IMR-90 (cell line): ENCODE measurements at regions not wholly inside any gene's neighbourhood (a gene's known extent, or its start where the extent isn't known, plus 50 kb on each side); places are given as distances from the start of the nearest gene placed in this dataset.

Experiments used
- ATAC-seq: fragments of 200-7000 bp; cut with Tn5 transposase; 2 replicates; pipeline ENCODE4 v1.9.1; 2020; ENCODE audit warnings: low read depth, mild to moderate bottlenecking, moderate library complexity
- BruUV-seq: library from RNA; stranded (reverse); fragments of 400-500 nt; replicated peaks from 2 replicates; lab custom pipeline; 2021; lab: Mats Ljungman, UMichigan
- CTCF ChIA-PET: fragments of 300-600 bp; formaldehyde crosslinking; extraction: SDS; loops from one replicate; lab custom pipeline; 2021; ENCODE audit warnings: antibody characterized with exemption; lab: Yijun Ruan, JAX
- POLR2A ChIA-PET: fragments of 300-600 bp; sonication (Branson Sonifier 250); formaldehyde crosslinking; loops from one replicate; lab custom pipeline; 2022; ENCODE audit warnings: antibody characterized with exemption; ENCODE audit not compliant: unreplicated experiment; lab: Charles Lee
- DNase-seq: peaks from one replicate; pipeline ENCODE4 v3.0.0; 2013
- H2AFZ ChIP-seq: replicated peaks from 2 replicates; pipeline ENCODE3; 2013; ENCODE audit warnings: low read length, mild to moderate bottlenecking; ENCODE audit not compliant: poor library complexity
- H2AK5ac ChIP-seq: 2 replicates; pipeline ENCODE4 v1.6.1; 2013; ENCODE audit warnings: low read depth, low read length, inconsistent platforms
- H2AK9ac ChIP-seq: replicated peaks from 2 replicates; pipeline ENCODE3; 2013; ENCODE audit warnings: mild to moderate bottlenecking, low read depth, low read length, moderate library complexity; ENCODE audit not compliant: poor library complexity
- H2BK120ac ChIP-seq: 2 replicates; pipeline ENCODE4 v1.6.1; 2013; ENCODE audit warnings: low read depth, low read length, inconsistent platforms
- H2BK15ac ChIP-seq: 3 replicates; pipeline ENCODE4 v1.6.1; 2013; ENCODE audit warnings: low read depth, low read length, inconsistent platforms
- H2BK20ac ChIP-seq: 2 replicates; pipeline ENCODE4 v1.6.1; 2013; ENCODE audit warnings: low read depth, mild to moderate bottlenecking, inconsistent platforms, low read length, moderate library complexity
- H2BK5ac ChIP-seq: 2 replicates; pipeline ENCODE4 v1.6.1; 2013; ENCODE audit warnings: mild to moderate bottlenecking, low read depth, low read length, inconsistent platforms; ENCODE audit not compliant: poor library complexity, severe bottlenecking
- H3K14ac ChIP-seq: replicated peaks from 2 replicates; pipeline ENCODE4 v1.6.1; 2013; ENCODE audit warnings: low read depth, low read length, inconsistent platforms
- H3K18ac ChIP-seq: 2 replicates; pipeline ENCODE4 v1.6.1; 2013; ENCODE audit warnings: low read depth, low read length, control low read depth
- H3K23ac ChIP-seq: 2 replicates; pipeline ENCODE4 v1.6.1; 2013; ENCODE audit warnings: low read depth, low read length, inconsistent platforms
- H3K27ac ChIP-seq: 2 replicates; pipeline ENCODE4 v1.5.1; 2013; ENCODE audit warnings: mild to moderate bottlenecking, control low read depth, low read length; ENCODE audit not compliant: insufficient read depth
- H3K27me3 ChIP-seq: 2 replicates; pipeline ENCODE4 v1.6.1; 2013; ENCODE audit warnings: low read length; ENCODE audit not compliant: control insufficient read depth, insufficient read depth
- H3K36me3 ChIP-seq: 2 replicates; pipeline ENCODE4 v1.6.1; 2013; ENCODE audit warnings: low read length, mixed read lengths; ENCODE audit not compliant: control insufficient read depth, insufficient read depth
- H3K4ac ChIP-seq: 2 replicates; pipeline ENCODE4 v1.6.1; 2013; ENCODE audit warnings: low read depth, low read length, inconsistent platforms
- H3K4me1 ChIP-seq: 2 replicates; pipeline ENCODE4 v1.6.1; 2013; ENCODE audit warnings: low read length, mixed read lengths; ENCODE audit not compliant: control insufficient read depth, insufficient read depth
- H3K4me2 ChIP-seq: 2 replicates; pipeline ENCODE4 v1.6.1; 2013; ENCODE audit warnings: low read depth, mild to moderate bottlenecking, control low read depth, low read length, moderate library complexity
- H3K4me3 ChIP-seq: 2 replicates; pipeline ENCODE4 v1.5.1; 2013; ENCODE audit warnings: low read depth, mild to moderate bottlenecking, control low read depth, low read length, moderate library complexity; ENCODE audit not compliant: insufficient read depth
- H3K56ac ChIP-seq: 2 replicates; pipeline ENCODE4 v1.6.1; 2013; ENCODE audit warnings: low read length, inconsistent platforms; ENCODE audit not compliant: insufficient read depth; ENCODE audit errors: extremely low read depth
- H3K79me1 ChIP-seq, 2 experiments: 2 replicates each; pipeline ENCODE4 v1.6.1; 2013; ENCODE audit warnings: low read length in 2 of 2, inconsistent platforms in 1 of 2, low read depth in 1 of 2
- H3K9ac ChIP-seq: 2 replicates; pipeline ENCODE4 v1.6.1; 2013; ENCODE audit warnings: low read depth, low read length, control low read depth
- H3K9me1 ChIP-seq: 2 replicates; pipeline ENCODE4 v1.6.1; 2013; ENCODE audit warnings: low read length, inconsistent platforms; ENCODE audit not compliant: insufficient read depth
- H3K9me3 ChIP-seq: 2 replicates; pipeline ENCODE4 v1.6.1; 2013; ENCODE audit warnings: low read length; ENCODE audit not compliant: control insufficient read depth, insufficient read depth
- H4K20me1 ChIP-seq: 2 replicates; pipeline ENCODE4 v1.6.1; 2013; ENCODE audit warnings: low read length, inconsistent platforms; ENCODE audit not compliant: insufficient read depth
- H4K5ac ChIP-seq: 2 replicates; pipeline ENCODE4 v1.6.1; 2013; ENCODE audit warnings: mild to moderate bottlenecking, low read depth, low read length, control low read depth
- H4K8ac ChIP-seq, 2 experiments: 2 replicates each; pipeline ENCODE4 v1.6.1; 2013; ENCODE audit warnings: low read depth in 2 of 2, low read length in 2 of 2, control low read depth in 1 of 2, inconsistent platforms in 1 of 2
- H4K91ac ChIP-seq: 2 replicates; pipeline ENCODE4 v1.6.1; 2013; ENCODE audit warnings: low read depth, low read length, inconsistent platforms; ENCODE audit not compliant: insufficient read depth
- CHD1 ChIP-seq: IDR thresholded peaks from 2 replicates; pipeline ENCODE4 v1.6.1; 2012; ENCODE audit warnings: low read depth, low read length, improper control_type of control experiment
- ELK1 ChIP-seq: fragments of 150-350 bp; IDR thresholded peaks from 2 replicates; pipeline ENCODE4 v1.6.1; 2016; ENCODE audit warnings: low read depth, mild to moderate bottlenecking, low read length, moderate library complexity, borderline replicate concordance
- MAZ ChIP-seq: IDR thresholded peaks from 2 replicates; pipeline ENCODE4 v1.6.1; 2012; ENCODE audit warnings: low read depth, mild to moderate bottlenecking, low read length, improper control_type of control experiment, moderate library complexity, borderline replicate concordance
- MXI1 ChIP-seq: IDR thresholded peaks from 2 replicates; pipeline ENCODE4 v1.6.1; 2012; ENCODE audit warnings: low read depth, mild to moderate bottlenecking, low read length, moderate library complexity, borderline replicate concordance
- NFE2L2 ChIP-seq: fragments of 150-350 bp; IDR thresholded peaks from 2 replicates; pipeline ENCODE4 v1.6.1; 2016; ENCODE audit warnings: low read depth, mild to moderate bottlenecking, low read length
- WGBS, 2 experiments: methylation state at CpG; one replicate each; pipeline versions ENCODE4 v1.1.5 to v1.1.7; 2013; ENCODE audit warnings: missing lambda C conversion rate in 2 of 2; ENCODE audit not compliant: insufficient read length in 1 of 2; ENCODE audit errors: extremely low coverage in 2 of 2; 5-methylcytosine and 5-hydroxymethylcytosine counted together
- dilution Hi-C: fragments of 300-500 bp; cut with HindIII; formaldehyde crosslinking; loops from one replicate; pipeline ENCODE4 v1.14.3; 2018; ENCODE audit warnings: low sequenced_read_pairs; ENCODE audit not compliant: unreplicated experiment
- in situ Hi-C: fragments of 300-500 bp; cut with MboI; formaldehyde crosslinking; loops from 3 replicates; pipeline ENCODE4 v1.14.3; 2019; ENCODE audit warnings: low sequenced_read_pairs, inconsistent platforms, mixed read lengths
- intact Hi-C: fragments of 100-400 bp; cut with micrococcal nuclease; formaldehyde crosslinking; loops from 2 replicates; pipeline ENCODE4 v1.10.0; 2022

- ChIA-PET CTCF (no interaction called here), POLR2A (no interaction called here)
- Histone ChIP-seq H4K20me1 (no peaks in the 10 kb centered on the region), H3K23ac (no peak overlapping the region), H2BK15ac (no peak overlapping the region), H3K27me3 (peaks cover 24% of the 10 kb centered on the region), H3K9ac (no peak overlapping the region), H2AFZ (no peak overlapping the region), H2AK9ac (no peak overlapping the region), H3K4ac (no peak overlapping the region), H3K9me3 (peaks cover 8% of the 10 kb centered on the region), H3K4me1 (no peaks in the 10 kb centered on the region), H3K18ac (no peak overlapping the region), H3K4me2 (no peak overlapping the region), H3K9me1 (no peaks in the 10 kb centered on the region), H3K4me3 (no peak overlapping the region), H3K79me1 (no peaks in the 10 kb centered on the region), H4K5ac (no peak overlapping the region), H2AK5ac (no peak overlapping the region; the same call in 1 of the 2 replicates), H2BK5ac (no peak overlapping the region), H2BK120ac (no peak overlapping the region), H4K8ac (no peak overlapping the region), H3K56ac (no peak overlapping the region), H2BK20ac (no peak overlapping the region), H4K91ac (no peak overlapping the region), H3K27ac (no peak overlapping the region), H3K14ac (no peak overlapping the region), H3K36me3 (no peaks in the 10 kb centered on the region)
- DNase-seq (no peak), ATAC-seq (no peak)
- intact Hi-C loops, result no loop called here
- dilution Hi-C loops, result no loop called here
- TF ChIP-seq ELK1 (no peak), MXI1 (no peak), CHD1 (no peak), MAZ (no peak), NFE2L2 (no peak)
- no CpG with 5 or more reads among the region's 6 CpGs for WGBS, 2 experiments
- in situ Hi-C loops, result no loop called here
- BruUV-seq, result no TSS peak
Measured at GRCh38 chr13:27000686-27001085, 170.9 kb downstream of the USP12 start.
